Effector memory CD4-positive, alpha-beta T cell (primary cell): ENCODE measurements at regions not wholly inside any gene's neighbourhood (a gene's known extent, or its start where the extent isn't known, plus 50 kb on each side); places are given as distances from the start of the nearest gene placed in this dataset.

Source experiments
- DNase-seq, 3 donors: peaks; one replicate each; pipeline ENCODE4 v3.0.0-alpha.2; 2020
- H3K27ac ChIP-seq: 2 replicates; pipeline ENCODE4 v1.7.0; 2013; ENCODE audit warnings: mild to moderate bottlenecking, low read length, moderate library complexity; ENCODE audit not compliant: insufficient read depth, poor library complexity, severe bottlenecking
- H3K27me3 ChIP-seq: replicated peaks from 2 replicates; pipeline ENCODE4 v1.7.0; 2013; ENCODE audit warnings: mild to moderate bottlenecking, low read length; ENCODE audit not compliant: insufficient read depth, control insufficient read depth, poor library complexity, severe bottlenecking
- H3K36me3 ChIP-seq: 2 replicates; pipeline ENCODE4 v1.7.0; 2013; ENCODE audit warnings: mild to moderate bottlenecking, low read length, moderate library complexity; ENCODE audit not compliant: control insufficient read depth, insufficient read depth
- H3K4me1 ChIP-seq: 2 replicates; pipeline ENCODE4 v1.7.0; 2013; ENCODE audit warnings: low read length, mild to moderate bottlenecking; ENCODE audit not compliant: control insufficient read depth, insufficient read depth, poor library complexity, severe bottlenecking
- H3K4me3 ChIP-seq: 2 replicates; pipeline ENCODE4 v1.7.0; 2013; ENCODE audit warnings: low read length, low read depth, mild to moderate bottlenecking; ENCODE audit not compliant: insufficient read depth, poor library complexity, severe bottlenecking
- H3K9me3 ChIP-seq: 2 replicates; pipeline ENCODE4 v1.7.0; 2013; ENCODE audit warnings: mild to moderate bottlenecking, low read length, moderate library complexity; ENCODE audit not compliant: control insufficient read depth

DNA sequence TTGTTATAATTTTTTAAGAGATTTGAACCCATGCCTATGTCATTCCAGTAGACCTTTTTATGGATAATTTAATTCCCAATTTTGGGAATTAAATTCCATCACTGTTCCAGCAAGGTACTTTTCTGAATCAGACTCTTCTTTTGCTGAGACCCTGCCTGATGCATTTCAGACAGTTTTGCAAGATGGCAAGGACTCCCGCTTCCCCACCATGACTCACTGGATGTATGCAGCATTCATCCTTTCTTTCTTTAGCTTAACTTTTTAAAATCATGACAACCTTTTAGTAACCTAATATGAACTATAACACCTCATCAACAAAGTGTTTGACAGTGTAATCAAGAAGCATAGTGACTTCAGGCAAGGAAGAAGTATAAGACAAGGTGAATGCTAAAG, 178.1 kb upstream of the LEF1 start:
- Histone ChIP-seq H3K4me3 (no peak overlapping the region), H3K27ac (no peak overlapping the region), H3K9me3 (no peaks in the 10 kb centered on the region), H3K36me3 (no peaks in the 10 kb centered on the region), H3K4me1 (peaks cover 9% of the 10 kb centered on the region), H3K27me3 (no peaks in the 10 kb centered on the region)
- DNase-seq, result no peak

DNA sequence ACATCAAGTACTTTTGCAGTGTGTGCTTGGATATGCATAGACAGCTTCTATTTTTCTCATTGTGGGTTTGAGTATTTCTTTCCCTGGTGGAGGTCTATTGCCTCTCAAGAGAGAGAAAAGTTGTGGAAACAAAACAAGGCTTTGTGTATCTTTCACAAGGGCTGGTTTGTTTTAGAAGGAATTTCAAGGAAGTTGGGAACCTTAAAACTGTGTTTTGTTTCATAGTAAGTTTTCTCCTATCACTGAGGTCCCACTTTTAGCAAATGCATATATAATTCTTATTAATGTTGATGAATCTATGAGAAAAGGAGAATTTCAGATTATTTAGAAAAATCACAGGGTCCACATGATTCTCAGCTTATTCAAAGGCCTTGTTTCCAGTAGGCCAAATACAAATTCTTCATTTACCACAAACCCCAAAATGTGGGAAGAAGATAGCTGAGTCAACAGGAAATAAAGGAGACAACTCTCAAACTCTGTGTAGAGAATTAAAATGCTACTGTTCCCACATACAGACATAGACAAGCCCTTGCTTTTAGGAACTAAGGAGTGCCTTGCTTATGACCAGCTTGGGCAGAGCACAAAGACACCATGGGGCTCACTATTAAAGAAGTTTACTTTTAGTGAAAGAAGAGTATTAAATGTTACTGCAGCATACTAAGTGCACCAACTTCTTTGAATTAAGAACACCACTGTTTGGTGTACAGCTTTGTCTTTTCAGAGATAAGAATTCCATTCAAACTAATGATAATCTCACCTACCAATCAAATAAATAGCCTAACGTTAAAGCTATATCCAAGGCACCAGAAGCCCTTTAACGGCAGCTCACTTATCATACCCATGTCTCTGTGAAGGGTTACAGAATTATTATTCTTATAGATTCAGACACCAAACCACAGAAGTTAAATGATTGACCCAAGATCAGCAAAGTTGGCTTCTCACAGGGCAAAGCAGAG, 177.4 kb upstream of the LEF1 start:
- Histone ChIP-seq H3K27ac (no peak overlapping the region), H3K9me3 (no peaks in the 10 kb centered on the region), H3K4me1 (peaks cover 9% of the 10 kb centered on the region), H3K36me3 (no peaks in the 10 kb centered on the region), H3K4me3 (no peak overlapping the region), H3K27me3 (no peaks in the 10 kb centered on the region)
- DNase-seq, result no peak

DNA sequence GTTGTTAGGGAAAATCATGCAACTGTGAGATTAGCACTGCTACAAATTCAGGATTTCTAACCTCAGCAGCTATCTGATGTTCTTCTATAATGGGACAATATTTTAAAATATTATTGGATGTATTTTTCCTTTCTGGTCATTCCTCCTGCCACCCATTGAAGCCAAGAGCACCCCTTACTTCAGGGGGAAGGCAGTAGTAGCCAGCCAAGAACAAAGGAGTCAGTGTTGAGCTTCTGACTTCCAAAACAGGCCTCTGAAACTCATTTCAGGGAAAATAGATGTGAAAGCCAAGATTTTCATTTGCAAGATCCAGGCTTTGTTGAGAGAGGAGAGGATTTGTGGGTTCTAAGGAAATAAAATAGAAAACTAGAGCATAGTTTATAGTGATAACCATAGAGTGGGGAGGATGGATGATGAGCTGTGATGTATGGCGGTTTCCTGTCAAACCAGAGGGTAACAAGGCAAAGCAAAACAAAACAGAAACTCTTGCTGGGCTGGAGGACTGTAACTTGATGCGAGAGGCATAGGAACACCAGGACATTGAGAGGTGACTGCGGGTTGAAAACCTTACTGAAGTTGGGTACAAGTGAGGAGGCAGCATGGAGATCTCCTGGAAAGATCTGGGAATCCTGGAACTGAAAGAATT, 173.7 kb upstream of the LEF1 start:
- Histone ChIP-seq H3K4me1 (peaks cover 9% of the 10 kb centered on the region), H3K27me3 (no peaks in the 10 kb centered on the region), H3K36me3 (no peaks in the 10 kb centered on the region), H3K9me3 (no peaks in the 10 kb centered on the region), H3K4me3 (peak overlapping the region; percentile 16), H3K27ac (no peak overlapping the region)
- no peak for DNase-seq

DNA sequence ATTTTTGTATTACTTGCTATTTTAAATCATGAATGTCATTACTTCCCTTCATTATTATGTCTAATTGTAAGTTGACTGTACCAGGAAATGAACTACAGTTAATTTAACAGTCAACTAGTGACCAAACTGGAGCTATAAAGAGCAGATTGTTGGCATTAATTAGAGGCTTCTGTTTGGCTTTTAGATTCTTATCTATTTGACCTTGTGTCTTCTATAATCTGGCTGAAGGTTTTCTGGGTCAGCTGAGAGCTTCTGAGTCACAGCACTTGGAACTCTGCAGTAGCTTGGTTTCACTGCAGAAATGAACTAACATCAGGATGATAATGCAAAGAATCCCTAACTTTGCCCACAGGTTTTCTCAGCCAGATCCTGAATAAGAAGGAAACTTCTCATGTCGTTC, 169.2 kb upstream of the LEF1 start:
- no peak for DNase-seq
- Histone ChIP-seq H3K27ac (no peak overlapping the region), H3K27me3 (no peaks in the 10 kb centered on the region), H3K9me3 (no peaks in the 10 kb centered on the region), H3K4me1 (no peaks in the 10 kb centered on the region), H3K36me3 (no peaks in the 10 kb centered on the region), H3K4me3 (no peak overlapping the region)

DNA sequence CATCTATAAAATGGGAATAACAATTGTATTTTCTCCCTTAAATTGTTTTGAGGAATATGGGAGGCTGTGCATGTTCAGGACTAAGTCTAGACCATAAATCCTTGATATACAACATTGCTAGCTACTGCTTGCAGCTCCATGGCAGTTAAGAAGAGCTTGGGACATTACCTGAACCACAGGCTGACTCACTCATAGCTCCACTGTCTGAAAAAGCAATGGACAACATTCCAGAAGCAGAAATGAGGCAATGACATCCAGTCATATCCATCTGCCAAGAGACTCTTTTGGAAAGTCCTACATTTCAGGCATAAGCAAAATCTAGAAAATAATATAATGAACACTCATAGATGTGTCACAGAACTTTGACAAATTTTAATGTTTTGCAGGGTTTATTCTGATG, 167.3 kb upstream of the LEF1 start:
- H3K27ac ChIP-seq, result no peak overlapping the region
- no peaks in the 10 kb centered on the region for H3K27me3 ChIP-seq
- no peaks in the 10 kb centered on the region for H3K36me3 ChIP-seq
- H3K4me1 ChIP-seq, result no peaks in the 10 kb centered on the region
- no peaks in the 10 kb centered on the region for H3K9me3 ChIP-seq
- no peak overlapping the region for H3K4me3 ChIP-seq
- DNase-seq, result no peak

DNA sequence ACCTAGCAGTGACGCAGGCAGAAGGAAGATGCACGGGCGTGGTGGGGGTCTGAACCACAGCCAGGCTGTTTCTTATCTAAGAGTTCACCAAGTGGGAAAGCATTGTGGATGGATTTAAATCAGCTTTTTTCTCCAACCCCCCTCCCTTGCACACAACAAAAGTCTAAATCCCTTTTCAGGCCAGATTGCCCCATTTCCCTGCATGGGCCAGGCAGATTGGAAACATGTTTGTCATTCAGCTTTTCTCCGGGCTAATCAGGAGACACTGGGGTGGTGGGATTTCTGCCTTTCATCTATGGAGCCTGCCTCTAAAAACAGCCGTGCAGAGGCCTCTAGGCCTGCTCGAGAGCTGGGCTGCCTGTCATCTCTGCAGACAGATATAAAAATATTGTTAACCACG, 166.3 kb upstream of the LEF1 start:
- Histone ChIP-seq H3K36me3 (no peaks in the 10 kb centered on the region), H3K9me3 (no peaks in the 10 kb centered on the region), H3K27me3 (no peaks in the 10 kb centered on the region), H3K4me3 (no peak overlapping the region), H3K27ac (no peak overlapping the region), H3K4me1 (no peaks in the 10 kb centered on the region)
- DNase-seq, result no peak

DNA sequence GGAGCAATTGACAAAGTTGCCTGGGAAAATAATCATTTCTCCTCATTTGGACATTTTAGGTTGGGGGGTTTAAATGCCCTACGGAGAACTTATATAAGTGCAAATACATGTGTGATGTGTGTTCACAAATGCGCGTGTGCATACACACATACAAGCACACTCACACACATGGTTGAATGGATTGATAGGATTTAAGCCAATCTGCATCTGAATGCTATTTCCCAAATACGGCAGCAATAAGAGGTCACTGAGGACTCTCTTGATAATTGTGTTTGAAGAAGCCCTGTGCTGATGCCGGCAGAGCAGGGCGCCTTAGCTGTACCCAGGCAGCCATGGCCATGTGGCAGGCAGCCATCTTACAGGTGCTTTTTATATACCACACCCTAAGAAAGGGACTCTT, 165.3 kb upstream of the LEF1 start:
- no peaks in the 10 kb centered on the region for H3K27me3 ChIP-seq
- H3K4me3 ChIP-seq, result no peak overlapping the region
- no peaks in the 10 kb centered on the region for H3K9me3 ChIP-seq
- no peak for DNase-seq
- no peaks in the 10 kb centered on the region for H3K36me3 ChIP-seq
- H3K27ac ChIP-seq, result no peak overlapping the region
- no peaks in the 10 kb centered on the region for H3K4me1 ChIP-seq

DNA sequence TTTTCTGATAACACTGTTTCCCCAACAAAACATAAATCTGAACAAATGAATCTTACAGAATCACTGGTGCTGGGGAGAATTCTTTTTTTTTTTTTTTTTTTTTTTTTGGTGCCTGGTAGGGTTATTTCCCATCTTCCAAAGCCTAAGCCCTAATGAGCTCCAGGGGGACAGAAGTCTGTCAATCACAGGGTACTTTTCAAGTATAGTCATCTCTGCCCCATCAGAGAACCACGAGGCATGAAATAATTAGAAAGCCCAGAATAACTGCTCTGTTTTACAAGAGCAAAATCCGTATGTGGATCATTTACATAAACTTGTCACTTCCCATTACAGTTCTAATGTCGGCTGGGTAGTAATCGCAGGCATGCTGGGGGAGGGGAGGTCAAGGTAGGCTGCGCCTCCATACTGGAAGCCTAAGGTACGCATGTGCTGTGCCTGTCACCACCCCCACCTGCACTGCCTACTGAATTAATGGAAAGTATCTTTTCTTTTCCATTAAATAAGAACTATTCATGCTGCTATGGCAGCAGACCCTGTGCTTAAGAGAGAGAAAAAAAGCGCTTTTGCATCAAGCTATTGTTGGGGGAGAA, 164.7 kb upstream of the LEF1 start:
- peaks cover 2% of the 10 kb centered on the region for H3K4me1 ChIP-seq
- H3K9me3 ChIP-seq, result no peaks in the 10 kb centered on the region
- DNase-seq, result no peak
- no peak overlapping the region for H3K4me3 ChIP-seq
- H3K27ac ChIP-seq, result no peak overlapping the region
- no peaks in the 10 kb centered on the region for H3K27me3 ChIP-seq
- H3K36me3 ChIP-seq, result no peaks in the 10 kb centered on the region

DNA sequence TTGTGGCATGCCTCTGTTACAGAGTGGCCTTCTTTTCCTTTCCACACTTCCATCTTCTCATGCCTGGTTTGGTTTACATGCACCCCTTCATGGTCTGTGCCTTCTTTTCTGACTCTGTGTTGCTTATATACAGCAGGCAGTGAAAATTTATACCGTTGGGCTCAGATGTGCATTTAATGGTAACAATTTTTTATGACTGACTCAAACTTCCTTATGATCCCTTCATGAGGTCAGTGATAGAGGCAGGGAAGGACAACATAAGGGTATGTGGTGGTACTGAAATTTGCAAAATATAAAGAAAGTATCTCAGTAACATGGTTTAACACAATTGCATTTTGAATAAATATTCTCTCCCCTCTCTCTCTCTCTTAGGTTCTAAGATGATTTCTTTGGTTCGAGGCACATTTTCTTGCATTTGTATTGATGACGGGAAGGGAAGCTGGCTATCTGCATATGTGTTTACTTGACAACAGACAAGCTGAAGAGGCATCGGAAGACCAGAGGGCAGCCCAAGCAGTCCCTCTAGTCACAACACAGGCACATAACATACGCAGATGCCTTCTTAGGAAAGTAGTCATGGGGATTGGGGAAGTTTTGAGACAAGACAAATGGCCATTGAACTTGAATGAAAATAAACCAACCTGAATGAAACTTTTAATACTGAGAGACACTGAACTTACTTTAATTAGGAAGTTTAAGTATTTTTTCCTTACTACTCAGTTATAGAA, 163.3 kb upstream of the LEF1 start:
- Histone ChIP-seq H3K4me3 (no peak overlapping the region), H3K4me1 (peaks cover 12% of the 10 kb centered on the region), H3K27me3 (no peaks in the 10 kb centered on the region), H3K9me3 (no peaks in the 10 kb centered on the region), H3K36me3 (no peaks in the 10 kb centered on the region), H3K27ac (no peak overlapping the region)
- DNase-seq, result no peak
